Loucy (cell line): ENCODE measurements at regions not wholly inside any gene's neighbourhood (a gene's known extent, or its start where the extent isn't known, plus 50 kb on each side); places are given as distances from the start of the nearest gene placed in this dataset.

ENCODE experiments used
- H2AFZ ChIP-seq: fragments of 200-600 bp; sonication (generic); 2 replicates; pipeline ENCODE4 v1.6.0; 2016; ENCODE audit warnings: antibody characterized with exemption, mild to moderate bottlenecking, low read length, moderate library complexity
- H3F3A ChIP-seq: fragments of 200-600 bp; 2 replicates; pipeline ENCODE4 v1.6.0; 2016; ENCODE audit warnings: antibody characterized with exemption, low read depth, mild to moderate bottlenecking
- H3K27me3 ChIP-seq: fragments of 200-600 bp; sonication (generic); 2 replicates; pipeline ENCODE4 v1.6.1; 2014; ENCODE audit warnings: low read length, mild to moderate bottlenecking; ENCODE audit not compliant: insufficient read depth, poor library complexity, severe bottlenecking
- H3K36me3 ChIP-seq: fragments of 200-600 bp; sonication (generic); 2 replicates; pipeline ENCODE4 v1.6.1; 2016; ENCODE audit warnings: low read length; ENCODE audit not compliant: insufficient read depth
- H3K4me1 ChIP-seq: fragments of 200-600 bp; sonication (generic); 2 replicates; pipeline ENCODE4 v1.5.1; 2014; ENCODE audit warnings: low read length, mild to moderate bottlenecking; ENCODE audit not compliant: insufficient read depth, poor library complexity, severe bottlenecking
- H3K4me2 ChIP-seq: fragments of 200-600 bp; sonication (generic); 2 replicates; pipeline ENCODE4 v1.6.0; 2014; ENCODE audit warnings: antibody characterized with exemption, low read length, low read depth, mild to moderate bottlenecking; ENCODE audit not compliant: poor library complexity, severe bottlenecking
- H3K4me3 ChIP-seq: fragments of 200-600 bp; sonication (generic); 2 replicates; pipeline ENCODE4 v1.5.1; 2014; ENCODE audit warnings: low read length, mild to moderate bottlenecking, mixed read lengths; ENCODE audit not compliant: poor library complexity, severe bottlenecking
- H3K79me2 ChIP-seq: fragments of 200-600 bp; sonication (generic); 2 replicates; pipeline ENCODE4 v1.6.1; 2014; ENCODE audit warnings: low read length; ENCODE audit not compliant: insufficient read depth
- H3K9ac ChIP-seq: fragments of 200-600 bp; sonication (generic); 2 replicates; pipeline ENCODE4 v1.6.0; 2014; ENCODE audit warnings: mild to moderate bottlenecking, low read depth, low read length, moderate library complexity; ENCODE audit not compliant: poor library complexity, severe bottlenecking
- H3K9me2 ChIP-seq: fragments of 200-600 bp; sonication (generic); replicated peaks from 2 replicates; pipeline ENCODE4 v1.6.1; 2016; ENCODE audit warnings: low read depth, low read length, mixed read lengths
- H3K9me3 ChIP-seq: fragments of 200-600 bp; sonication (generic); 2 replicates; pipeline ENCODE4 v1.6.1; 2014; ENCODE audit warnings: mild to moderate bottlenecking, antibody characterized with exemption, low read length, low read depth; ENCODE audit not compliant: insufficient read depth
- H4K20me1 ChIP-seq: fragments of 200-600 bp; sonication (generic); 2 replicates; pipeline ENCODE4 v1.6.0; 2014; ENCODE audit warnings: antibody characterized with exemption, low read length, mild to moderate bottlenecking; ENCODE audit not compliant: insufficient read depth, poor library complexity, severe bottlenecking
- EZH2phosphoT487 ChIP-seq: fragments of 200-600 bp; IDR thresholded peaks from 2 replicates; pipeline ENCODE4 v1.6.1; 2018; ENCODE audit warnings: antibody characterized with exemption, mild to moderate bottlenecking, moderate library complexity, borderline replicate concordance
- TF ChIP-seq, protein P1 (sequence below): fragments of 200-600 bp; sonication (generic); conservative IDR thresholded peaks from 2 replicates; pipeline ENCODE4 v1.5.1; 2014; ENCODE audit warnings: mild to moderate bottlenecking, antibody characterized with exemption, low read length

DNA sequence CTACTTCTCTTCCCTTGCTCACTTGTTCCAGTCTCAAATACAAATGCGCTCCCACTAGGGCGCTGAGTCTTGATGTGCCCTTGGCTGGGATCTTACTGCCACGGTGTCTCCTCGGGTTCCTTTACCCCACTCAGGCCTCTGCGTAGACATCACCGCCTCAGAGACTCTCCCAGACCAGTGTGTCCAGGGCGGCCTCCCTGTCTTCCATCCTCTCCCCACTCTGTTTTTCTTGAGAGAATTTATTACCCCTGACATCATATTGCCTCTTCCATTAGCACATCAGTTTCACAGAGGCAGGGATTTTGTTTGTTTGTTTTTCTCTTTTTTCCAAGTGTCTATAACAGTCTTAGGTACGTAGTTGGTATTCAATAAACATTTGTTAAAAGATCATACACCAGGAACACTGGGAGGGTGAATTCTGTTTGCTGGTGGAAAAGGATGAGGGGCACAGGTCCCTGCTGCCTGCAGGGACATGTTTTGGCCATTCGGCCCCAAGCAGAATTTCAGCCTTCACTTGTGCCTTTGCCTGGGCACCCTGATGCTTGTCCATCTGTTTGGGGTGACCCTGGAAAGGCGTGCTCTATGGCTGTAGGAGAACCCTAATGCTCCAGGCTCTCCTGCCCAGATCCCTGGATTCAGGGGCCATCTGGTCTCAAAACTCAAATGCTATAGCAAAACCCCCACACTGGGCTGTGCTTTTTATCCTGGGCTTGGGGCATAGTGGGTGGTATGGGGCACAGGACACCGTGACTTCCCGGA, 55.0 kb downstream of the RPL37A start:
- Histone ChIP-seq H3K79me2 (no peaks in the 10 kb centered on the region), H3K4me2 (peak overlapping the region; percentile 22), H2AFZ (no peak overlapping the region), H3K36me3 (no peaks in the 10 kb centered on the region), H3K4me3 (no peak overlapping the region), H3K9me3 (no peaks in the 10 kb centered on the region), H3K9ac (no peak overlapping the region), H3K27me3 (no peaks in the 10 kb centered on the region), H4K20me1 (no peaks in the 10 kb centered on the region), H3K4me1 (peaks cover 21% of the 10 kb centered on the region), H3F3A (no peaks in the 10 kb centered on the region), H3K9me2 (no peaks in the 10 kb centered on the region)
- TF ChIP-seq EZH2phosphoT487, result no peak
- TF ChIP-seq, protein P1, sequence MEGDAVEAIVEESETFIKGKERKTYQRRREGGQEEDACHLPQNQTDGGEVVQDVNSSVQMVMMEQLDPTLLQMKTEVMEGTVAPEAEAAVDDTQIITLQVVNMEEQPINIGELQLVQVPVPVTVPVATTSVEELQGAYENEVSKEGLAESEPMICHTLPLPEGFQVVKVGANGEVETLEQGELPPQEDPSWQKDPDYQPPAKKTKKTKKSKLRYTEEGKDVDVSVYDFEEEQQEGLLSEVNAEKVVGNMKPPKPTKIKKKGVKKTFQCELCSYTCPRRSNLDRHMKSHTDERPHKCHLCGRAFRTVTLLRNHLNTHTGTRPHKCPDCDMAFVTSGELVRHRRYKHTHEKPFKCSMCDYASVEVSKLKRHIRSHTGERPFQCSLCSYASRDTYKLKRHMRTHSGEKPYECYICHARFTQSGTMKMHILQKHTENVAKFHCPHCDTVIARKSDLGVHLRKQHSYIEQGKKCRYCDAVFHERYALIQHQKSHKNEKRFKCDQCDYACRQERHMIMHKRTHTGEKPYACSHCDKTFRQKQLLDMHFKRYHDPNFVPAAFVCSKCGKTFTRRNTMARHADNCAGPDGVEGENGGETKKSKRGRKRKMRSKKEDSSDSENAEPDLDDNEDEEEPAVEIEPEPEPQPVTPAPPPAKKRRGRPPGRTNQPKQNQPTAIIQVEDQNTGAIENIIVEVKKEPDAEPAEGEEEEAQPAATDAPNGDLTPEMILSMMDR, result no peak

DNA sequence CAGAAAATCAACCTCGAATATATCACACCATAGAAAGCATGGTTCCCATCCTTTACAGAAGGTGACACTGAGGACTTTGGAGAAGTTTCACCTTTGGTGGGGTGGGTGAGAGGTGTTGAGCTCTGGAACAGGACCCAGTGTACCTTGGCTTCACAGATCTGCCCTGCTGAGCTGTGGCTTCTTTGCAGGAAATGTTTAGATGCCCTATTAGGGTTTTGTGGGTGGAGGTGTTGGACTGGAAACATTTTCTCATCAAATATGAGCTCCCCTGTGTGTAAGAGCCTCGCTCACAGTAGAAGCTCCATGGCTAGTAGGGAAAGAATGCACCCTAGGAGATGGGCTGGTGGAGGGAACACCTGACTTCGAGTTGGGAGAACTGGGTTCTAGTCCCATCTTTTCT, 55.6 kb downstream of the RPL37A start:
- TF ChIP-seq, protein P1, result no peak
- TF ChIP-seq EZH2phosphoT487, result no peak
- no peak overlapping the region for H3K4me3 ChIP-seq
- H3K79me2 ChIP-seq, result no peaks in the 10 kb centered on the region
- H3F3A ChIP-seq, result no peaks in the 10 kb centered on the region
- no peaks in the 10 kb centered on the region for H3K9me3 ChIP-seq
- H3K9ac ChIP-seq, result no peak overlapping the region
- H3K27me3 ChIP-seq, result no peaks in the 10 kb centered on the region
- no peaks in the 10 kb centered on the region for H4K20me1 ChIP-seq
- H2AFZ ChIP-seq, result no peak overlapping the region
- H3K4me1 ChIP-seq, result peaks cover 21% of the 10 kb centered on the region
- peak overlapping the region; percentile 22 for H3K4me2 ChIP-seq
- H3K9me2 ChIP-seq, result no peaks in the 10 kb centered on the region
- H3K36me3 ChIP-seq, result no peaks in the 10 kb centered on the region

DNA sequence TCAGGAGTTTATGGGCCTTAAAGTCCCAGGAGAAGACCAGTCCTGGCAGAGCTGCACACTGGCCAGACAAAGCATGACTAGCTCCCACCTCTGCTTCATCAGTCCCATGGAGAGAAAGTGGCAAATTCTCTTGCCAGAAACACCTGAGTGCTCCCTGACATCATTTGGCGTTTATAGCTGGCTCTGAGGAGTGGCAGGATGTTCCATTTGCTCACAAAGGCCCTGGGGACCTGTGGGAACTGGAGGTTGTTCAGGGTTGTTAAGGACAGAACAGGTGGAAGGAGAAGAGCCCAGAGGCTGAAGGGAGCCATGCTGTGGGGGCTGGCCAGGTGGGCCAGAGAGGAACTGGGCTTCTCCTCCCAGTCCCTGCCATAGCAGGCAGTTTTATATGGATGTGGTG, 56.1 kb downstream of the RPL37A start:
- H3K4me2 ChIP-seq, result peak overlapping the region; percentile 22
- H3K36me3 ChIP-seq, result no peaks in the 10 kb centered on the region
- no peak for TF ChIP-seq EZH2phosphoT487
- TF ChIP-seq, protein P1, result no peak
- no peak overlapping the region for H3K9ac ChIP-seq
- H3K27me3 ChIP-seq, result no peaks in the 10 kb centered on the region
- no peaks in the 10 kb centered on the region for H3F3A ChIP-seq
- H4K20me1 ChIP-seq, result no peaks in the 10 kb centered on the region
- H3K4me1 ChIP-seq, result peaks cover 21% of the 10 kb centered on the region
- H3K4me3 ChIP-seq, result no peak overlapping the region
- no peaks in the 10 kb centered on the region for H3K79me2 ChIP-seq
- no peaks in the 10 kb centered on the region for H3K9me3 ChIP-seq
- no peak overlapping the region for H2AFZ ChIP-seq
- H3K9me2 ChIP-seq, result no peaks in the 10 kb centered on the region
